ENCODE measurements at regions not wholly inside any gene's neighbourhood (a gene's known extent, or its start where the extent isn't known, plus 50 kb on each side); places are given as distances from the start of the nearest gene placed in this dataset.

GRCh38 chr7:48748081-48748833, 176.1 kb upstream of the CDC14C start:
- Histone ChIP-seq H3K27me3 (ENCODE audit: insufficient read depth) (no peaks in the 10 kb centered on the region), H3K4me1 (ENCODE audit: control insufficient read depth in 1 of 2, insufficient read depth in 2 of 2, low read depth in 1 of 2, low read length in 1 of 2) (no peaks in the 10 kb centered on the region), H3K9me3 (no peaks in the 10 kb centered on the region), H3F3A (replicated peaks; ENCODE audit: insufficient read depth) (no peaks in the 10 kb centered on the region), H3K4me2 (no peak overlapping the region), H3K4me3 (ENCODE audit: low read depth in 2 of 2, low read length in 1 of 2) (no peak overlapping the region), H3K79me2 (ENCODE audit: insufficient read depth) (no peaks in the 10 kb centered on the region), H3K27ac (ENCODE audit: low read depth in 2 of 2, low read length in 1 of 2) (no peak overlapping the region), H4K20me1 (ENCODE audit: insufficient read depth) (no peaks in the 10 kb centered on the region), H3K9me2 (peaks cover 5% of the 10 kb centered on the region; the same call in 1 of the 2 replicates), H3K9ac (no peak overlapping the region), H2AFZ (ENCODE audit: low read depth) (no peak overlapping the region), H3K36me3 (replicated peaks in 1 of 2; ENCODE audit: control insufficient read depth in 1 of 2, insufficient read depth in 2 of 2, low read length in 1 of 2) (no peaks in the 10 kb centered on the region)
- POLR2A ChIA-PET, result no interaction called here
- 0% methylated on average over 11 of the region's 12 CpGs for WGBS (ENCODE audit: low lambda C conversion rate)
- no peak for TF ChIP-seq USF1 (IDR thresholded peaks at IDR 0.05; ENCODE audit: borderline replicate concordance, low read depth)
- no peak for TF ChIP-seq RCOR1 (IDR thresholded peaks at IDR 0.05; ENCODE audit: low read length)
- TF ChIP-seq GABPA (IDR thresholded peaks at IDR 0.05; ENCODE audit: low read depth), result no peak
- no peak for TF ChIP-seq IRF3 (IDR thresholded peaks at IDR 0.05; ENCODE audit: low read depth, low read length)
- no peak for TF ChIP-seq USF2 (IDR thresholded peaks at IDR 0.05; ENCODE audit: borderline replicate concordance, low read depth, low read length)
- TF ChIP-seq EP300 (IDR thresholded peaks at IDR 0.05; ENCODE audit: borderline replicate concordance in 1 of 2, low read depth in 1 of 2, low read length in 1 of 2), result no peak
- TF ChIP-seq ZBTB33 (IDR thresholded peaks at IDR 0.05; ENCODE audit: borderline replicate concordance, low read depth), result no peak
- TF ChIP-seq ELF1 (IDR thresholded peaks at IDR 0.05), result no peak
- no peak for TF ChIP-seq CTCF (IDR thresholded peaks at IDR 0.05)
- no peak for TF ChIP-seq TAF1 (IDR thresholded peaks at IDR 0.05; ENCODE audit: borderline replicate concordance, low read depth, low read length)
- no peak for TF ChIP-seq MEF2A (IDR thresholded peaks at IDR 0.05; ENCODE audit: borderline replicate concordance, low read depth)
- TF ChIP-seq TCF12 (IDR thresholded peaks at IDR 0.05), result no peak
- no peak for TF ChIP-seq CHD2 (IDR thresholded peaks at IDR 0.05; ENCODE audit: low read length, partially characterized antibody)
- no peak for TF ChIP-seq TEAD4 (IDR thresholded peaks at IDR 0.05; ENCODE audit: borderline replicate concordance, insufficient read depth)
- TF ChIP-seq JUND (IDR thresholded peaks at IDR 0.05), result no peak
- TF ChIP-seq GATA2 (CRISPR knock-in tag; IDR thresholded peaks at IDR 0.05), result no peak
- no peak for TF ChIP-seq YY1 (IDR thresholded peaks at IDR 0.05; ENCODE audit: low read depth)
- no peak for TF ChIP-seq NRF1 (IDR thresholded peaks at IDR 0.05; ENCODE audit: low read depth, low read length)
- TF ChIP-seq FOSL2 (IDR thresholded peaks at IDR 0.05; ENCODE audit: borderline replicate concordance, low read depth), result no peak
- no peak for TF ChIP-seq FOXM1 (IDR thresholded peaks at IDR 0.05; ENCODE audit: low read depth)
- CTCF ChIA-PET, result no interaction called here
- no peak for DNase-seq

All from SK-N-SH (cell line).